MM.1S (cell line): ENCODE measurements at regions not wholly inside any gene's neighbourhood (a gene's known extent, or its start where the extent isn't known, plus 50 kb on each side); places are given as distances from the start of the nearest gene placed in this dataset.

ENCODE experiments used
- CTCF ChIP-seq: fragments of 300-600 bp; sonication (generic); IDR thresholded peaks from 2 replicates; pipeline ENCODE4 v1.5.1; 2016; ENCODE audit warnings: antibody characterized with exemption, low read length, mixed read lengths
- EZH2 ChIP-seq: fragments of 300-600 bp; sonication (generic); optimal IDR thresholded peaks from 2 replicates; pipeline ENCODE3; 2017; ENCODE audit warnings: low read depth, mild to moderate bottlenecking, antibody characterized with exemption, low read length, mixed read lengths
- EZH2phosphoT487 ChIP-seq: fragments of 300-600 bp; sonication (generic); IDR thresholded peaks from 2 replicates; pipeline ENCODE4 v1.6.1; 2018; ENCODE audit warnings: antibody characterized with exemption, low read length

- no peak for TF ChIP-seq CTCF
- TF ChIP-seq EZH2: no peak
- TF ChIP-seq EZH2phosphoT487: no peak
These were observed 291.4 kb upstream of the SALL3 start for GRCh38 chr18:78688249-78688648.
